Tibial nerve (tissue), 4 donors: ENCODE measurements at regions not wholly inside any gene's neighbourhood (a gene's known extent, or its start where the extent isn't known, plus 50 kb on each side); places are given as distances from the start of the nearest gene placed in this dataset.

Source experiments
- EP300 ChIP-seq, 2 donors: sonication (generic); formaldehyde crosslinking; IDR thresholded peaks; one replicate each; pipeline ENCODE4 v1.6.1; 2017; ENCODE audit warnings: antibody characterized with exemption in 2 of 2, mild to moderate bottlenecking in 1 of 2
- POLR2A ChIP-seq, 2 donors: fragments of 450-650 bp; IDR thresholded peaks; one replicate each; pipeline ENCODE4 v1.6.1; 2017; ENCODE audit warnings: antibody characterized with exemption in 2 of 2, mild to moderate bottlenecking in 2 of 2, moderate library complexity in 2 of 2
- TF ChIP-seq, protein P1 (sequence below), 5 experiments: fragments of 200-600 bp in 3 of 5; fragments of 450-650 bp in 2 of 5; sonication (generic) in 3 of 5; IDR thresholded peaks; one replicate each; pipeline ENCODE4 v1.5.1; 2016 to 2019; ENCODE audit warnings: antibody characterized with exemption in 5 of 5, mild to moderate bottlenecking in 3 of 5, moderate library complexity in 2 of 5

DNA sequence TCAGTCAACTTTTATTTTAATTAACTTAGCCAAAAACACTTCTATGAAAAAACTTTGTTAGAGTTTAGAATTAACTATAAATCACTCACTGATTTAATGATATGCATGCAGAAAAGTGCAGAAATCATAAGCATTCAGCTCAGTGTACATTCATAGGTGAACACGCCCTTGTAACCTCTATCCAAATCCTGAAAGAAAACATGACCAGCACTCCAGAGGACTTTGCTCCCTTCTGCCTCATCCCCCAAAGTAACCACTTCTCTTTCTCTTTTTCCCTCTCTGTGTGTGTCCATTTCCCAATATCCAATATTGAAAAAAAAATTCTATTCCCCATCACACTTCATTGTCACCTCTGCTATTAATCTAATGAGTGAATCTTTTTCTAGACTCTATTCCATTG lies 197.1 kb upstream of the FAR2 start:
- TF ChIP-seq, protein P1, sequence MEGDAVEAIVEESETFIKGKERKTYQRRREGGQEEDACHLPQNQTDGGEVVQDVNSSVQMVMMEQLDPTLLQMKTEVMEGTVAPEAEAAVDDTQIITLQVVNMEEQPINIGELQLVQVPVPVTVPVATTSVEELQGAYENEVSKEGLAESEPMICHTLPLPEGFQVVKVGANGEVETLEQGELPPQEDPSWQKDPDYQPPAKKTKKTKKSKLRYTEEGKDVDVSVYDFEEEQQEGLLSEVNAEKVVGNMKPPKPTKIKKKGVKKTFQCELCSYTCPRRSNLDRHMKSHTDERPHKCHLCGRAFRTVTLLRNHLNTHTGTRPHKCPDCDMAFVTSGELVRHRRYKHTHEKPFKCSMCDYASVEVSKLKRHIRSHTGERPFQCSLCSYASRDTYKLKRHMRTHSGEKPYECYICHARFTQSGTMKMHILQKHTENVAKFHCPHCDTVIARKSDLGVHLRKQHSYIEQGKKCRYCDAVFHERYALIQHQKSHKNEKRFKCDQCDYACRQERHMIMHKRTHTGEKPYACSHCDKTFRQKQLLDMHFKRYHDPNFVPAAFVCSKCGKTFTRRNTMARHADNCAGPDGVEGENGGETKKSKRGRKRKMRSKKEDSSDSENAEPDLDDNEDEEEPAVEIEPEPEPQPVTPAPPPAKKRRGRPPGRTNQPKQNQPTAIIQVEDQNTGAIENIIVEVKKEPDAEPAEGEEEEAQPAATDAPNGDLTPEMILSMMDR (IDR thresholded peaks at IDR 0.05), result no peak
- TF ChIP-seq EP300 (IDR thresholded peaks at IDR 0.05) (no peak), POLR2A (IDR thresholded peaks at IDR 0.05) (no peak)
